Ovary (tissue), 7 donors: ENCODE measurements at regions not wholly inside any gene's neighbourhood (a gene's known extent, or its start where the extent isn't known, plus 50 kb on each side); places are given as distances from the start of the nearest gene placed in this dataset.

ENCODE experiments used
- DNase-seq, 5 donors: peaks; one replicate each; pipeline ENCODE4 v3.0.0-alpha.2; 2019 to 2020
- H3K27ac ChIP-seq, 2 donors: fragments of 200-600 bp; one replicate each; pipeline versions ENCODE4 v1.5.1 to v1.8.0; 2019 to 2022
- H3K27me3 ChIP-seq: fragments of 200-600 bp; one replicate; pipeline ENCODE4 v1.8.0; 2022
- H3K36me3 ChIP-seq: fragments of 200-600 bp; sonication (generic); one replicate; pipeline ENCODE4 v1.5.1; 2019
- H3K4me1 ChIP-seq: one replicate; pipeline ENCODE4 v1.8.1; 2013; ENCODE audit warnings: mild to moderate bottlenecking, moderate library complexity; ENCODE audit not compliant: insufficient read depth
- H3K4me3 ChIP-seq: fragments of 200-600 bp; sonication (generic); one replicate; pipeline ENCODE4 v1.5.1; 2017
- H3K9me3 ChIP-seq, 2 donors: fragments of 200-600 bp in 1 of 2; sonication (generic) in 1 of 2; one replicate each; pipeline versions ENCODE4 v1.5.1 to v1.8.1; 2013 to 2019; ENCODE audit warnings: mild to moderate bottlenecking in 1 of 2, moderate library complexity in 1 of 2
- CTCF ChIP-seq, 3 donors: fragments of 450-650 bp in 2 of 3; fragments of 200-600 bp in 1 of 3; IDR thresholded peaks; one replicate each; pipeline versions ENCODE4 v1.5.1 to v1.8.0; 2016 to 2022; ENCODE audit warnings: antibody characterized with exemption in 3 of 3, mild to moderate bottlenecking in 1 of 3
- EP300 ChIP-seq: sonication (generic); formaldehyde crosslinking; IDR thresholded peaks from one replicate; pipeline ENCODE4 v1.6.1; 2017; ENCODE audit warnings: antibody characterized with exemption
- POLR2A ChIP-seq: fragments of 450-650 bp; IDR thresholded peaks from one replicate; pipeline ENCODE4 v1.6.1; 2017; ENCODE audit warnings: antibody characterized with exemption, mild to moderate bottlenecking, moderate library complexity
- WGBS, 3 donors: extraction: QIAGEN DNeasy Blood & Tissue Kit in 1 of 3; methylation state at CpG; one replicate each; pipeline versions ENCODE4 v1.1.5 to v1.1.7; 2013 to 2017; 5-methylcytosine and 5-hydroxymethylcytosine counted together
- intact Hi-C, 4 donors: fragments of 100-400 bp; cut with DNase I; formaldehyde crosslinking; loops; one replicate each; pipeline versions ENCODE4 v1.11.0 to v1.15.1; 2022 to 2023
- donor health status: DM: no; HTN: no; CAD: no; lungs with moderate emphysema.
- donor health status: DM: no; HTN: no; CAD: no.
- donor health status: Bipolar disorder and iron deficiency.
- donor health status: DM: no; HTN: no; CAD: no.
- donor health status: DM: yes; HTN: yes; CAD: no.

- no peak for DNase-seq
- no peaks in the 10 kb centered on the region for H3K9me3 ChIP-seq
- H3K27me3 ChIP-seq = no peaks in the 10 kb centered on the region
- H3K4me1 ChIP-seq = no peaks in the 10 kb centered on the region
- TF ChIP-seq CTCF (IDR thresholded peaks at IDR 0.05) (no peak), POLR2A (no peak), EP300 (no peak)
- 86 to 92% (median 86%) methylated on average over 3 of the region's 3 CpGs for WGBS, 3 donors
- H3K27ac ChIP-seq = no peak overlapping the region
- intact Hi-C loops = no loop called here
- H3K4me3 ChIP-seq = no peak overlapping the region
- H3K36me3 ChIP-seq = no peaks in the 10 kb centered on the region
Observed at GRCh38 chr3:167940241-167940640, 155.5 kb downstream of the GOLIM4 start.

GRCh38 chr3:167938516-167938915, 157.2 kb downstream of the GOLIM4 start:
- intact Hi-C loops = no loop called here
- Histone ChIP-seq H3K4me1 (no peaks in the 10 kb centered on the region), H3K4me3 (no peak overlapping the region), H3K27ac (no peak overlapping the region), H3K9me3 (no peaks in the 10 kb centered on the region), H3K27me3 (no peaks in the 10 kb centered on the region), H3K36me3 (no peaks in the 10 kb centered on the region)
- TF ChIP-seq EP300 (no peak), CTCF (IDR thresholded peaks at IDR 0.05) (no peak), POLR2A (no peak)
- DNase-seq = no peak

- Histone ChIP-seq H3K4me3 (no peak overlapping the region), H3K27ac (no peak overlapping the region), H3K36me3 (no peaks in the 10 kb centered on the region), H3K27me3 (no peaks in the 10 kb centered on the region), H3K9me3 (no peaks in the 10 kb centered on the region), H3K4me1 (no peaks in the 10 kb centered on the region)
- TF ChIP-seq EP300 (no peak), CTCF (IDR thresholded peaks at IDR 0.05) (no peak), POLR2A (no peak)
- intact Hi-C loops = no loop called here
- no peak for DNase-seq
- WGBS, 3 donors = 74 to 76% (median 76%) methylated on average over 6 of the region's 6 CpGs
Observed at GRCh38 chr3:167936019-167936418, 159.7 kb downstream of the GOLIM4 start.

- TF ChIP-seq POLR2A (no peak), EP300 (no peak), CTCF (IDR thresholded peaks at IDR 0.05) (no peak)
- Histone ChIP-seq H3K36me3 (no peaks in the 10 kb centered on the region), H3K9me3 (no peaks in the 10 kb centered on the region), H3K4me3 (no peak overlapping the region), H3K4me1 (no peaks in the 10 kb centered on the region), H3K27me3 (no peaks in the 10 kb centered on the region), H3K27ac (no peak overlapping the region)
- 94 to 97% (median 97%) methylated on average over 1 of the region's 1 CpG for WGBS, 3 donors
- intact Hi-C loops = no loop called here
- no peak for DNase-seq
Observed at GRCh38 chr3:167930453-167930852, 165.3 kb downstream of the GOLIM4 start.

GRCh38 chr3:167929968-167930367, 165.8 kb downstream of the GOLIM4 start:
- Histone ChIP-seq H3K9me3 (no peaks in the 10 kb centered on the region), H3K4me3 (no peak overlapping the region), H3K36me3 (no peaks in the 10 kb centered on the region), H3K27ac (no peak overlapping the region), H3K4me1 (no peaks in the 10 kb centered on the region), H3K27me3 (no peaks in the 10 kb centered on the region)
- 80 to 92% (median 84%) methylated on average over 3 of the region's 3 CpGs for WGBS, 3 donors
- intact Hi-C loops = no loop called here
- TF ChIP-seq EP300 (no peak), POLR2A (no peak)
- no peak for DNase-seq
